H9 (cell line): ENCODE measurements at regions not wholly inside any gene's neighbourhood (a gene's known extent, or its start where the extent isn't known, plus 50 kb on each side); places are given as distances from the start of the nearest gene placed in this dataset.

ENCODE experiments used
- DNase-seq: peaks from one replicate; pipeline ENCODE4 v3.0.0-alpha.2; 2017
- H2AFZ ChIP-seq: one replicate; pipeline ENCODE4 v1.6.1; 2013; ENCODE audit warnings: mild to moderate bottlenecking, low read length, control low read depth, moderate library complexity
- H2AK5ac ChIP-seq: 2 replicates; pipeline ENCODE4 v1.6.1; 2013; ENCODE audit warnings: low read length, control low read depth, mixed read lengths; ENCODE audit not compliant: insufficient read length
- H2BK120ac ChIP-seq: one replicate; pipeline ENCODE4 v1.6.1; 2013; ENCODE audit warnings: low read depth, mild to moderate bottlenecking, low read length, control low read depth, inconsistent platforms; ENCODE audit not compliant: poor library complexity, severe bottlenecking
- H2BK12ac ChIP-seq: 2 replicates; pipeline ENCODE4 v1.6.1; 2013; ENCODE audit warnings: low read length, control low read depth, mixed read lengths, low read depth; ENCODE audit not compliant: insufficient read length
- H2BK15ac ChIP-seq: 2 replicates; pipeline ENCODE4 v1.6.1; 2013; ENCODE audit warnings: low read depth, low read length, control low read depth
- H2BK20ac ChIP-seq: one replicate; pipeline ENCODE4 v1.6.1; 2013; ENCODE audit warnings: low read depth, mild to moderate bottlenecking, low read length, control low read depth, inconsistent platforms; ENCODE audit not compliant: poor library complexity, severe bottlenecking
- H2BK5ac ChIP-seq: 2 replicates; pipeline ENCODE4 v1.6.1; 2013; ENCODE audit warnings: low read length, control low read depth, mixed read lengths; ENCODE audit not compliant: insufficient read length
- H3K14ac ChIP-seq: 2 replicates; pipeline ENCODE4 v1.6.1; 2013; ENCODE audit warnings: low read length, control low read depth; ENCODE audit not compliant: insufficient read depth
- H3K18ac ChIP-seq: 2 replicates; pipeline ENCODE4 v1.6.1; 2013; ENCODE audit warnings: low read depth, mild to moderate bottlenecking, mixed read lengths, low read length, control low read depth; ENCODE audit not compliant: insufficient read length
- H3K23ac ChIP-seq: 2 replicates; pipeline ENCODE4 v1.6.1; 2013; ENCODE audit warnings: low read length, control low read depth, mixed read lengths, low read depth; ENCODE audit not compliant: insufficient read length
- H3K23me2 ChIP-seq: 2 replicates; pipeline ENCODE4 v1.6.1; 2013; ENCODE audit warnings: low read depth, mild to moderate bottlenecking, mixed read lengths, low read length, control low read depth; ENCODE audit not compliant: insufficient read length, poor library complexity, severe bottlenecking
- H3K27ac ChIP-seq: 2 replicates; pipeline ENCODE4 v1.5.1; 2013; ENCODE audit warnings: low read length, control low read depth, mixed read lengths, low read depth; ENCODE audit not compliant: insufficient read length
- H3K27me3 ChIP-seq: 2 replicates; pipeline ENCODE4 v1.6.1; 2013; ENCODE audit warnings: low read length, control low read depth, inconsistent platforms; ENCODE audit not compliant: insufficient read depth
- H3K4ac ChIP-seq: 2 replicates; pipeline ENCODE4 v1.6.1; 2013; ENCODE audit warnings: low read depth, mild to moderate bottlenecking, control low read depth, inconsistent platforms, low read length, moderate library complexity
- H3K4me1 ChIP-seq: 2 replicates; pipeline ENCODE4 v1.6.1; 2013; ENCODE audit warnings: low read length, control low read depth, inconsistent platforms; ENCODE audit not compliant: insufficient read depth
- H3K4me2 ChIP-seq: 2 replicates; pipeline ENCODE4 v1.6.1; 2013; ENCODE audit warnings: low read length, control low read depth, mixed read lengths; ENCODE audit not compliant: insufficient read length, insufficient read depth
- H3K56ac ChIP-seq: 2 replicates; pipeline ENCODE4 v1.6.1; 2013; ENCODE audit warnings: low read depth, mild to moderate bottlenecking, mixed read lengths, low read length, control low read depth; ENCODE audit not compliant: insufficient read length
- H3K79me1 ChIP-seq: 2 replicates; pipeline ENCODE4 v1.6.1; 2013; ENCODE audit warnings: low read depth, mild to moderate bottlenecking, moderate library complexity, low read length, control low read depth, inconsistent platforms; ENCODE audit not compliant: insufficient read depth, poor library complexity, severe bottlenecking
- H3K79me2 ChIP-seq: 2 replicates; pipeline ENCODE4 v1.6.1; 2013; ENCODE audit warnings: low read length, control low read depth, inconsistent platforms; ENCODE audit not compliant: insufficient read depth
- H3K9ac ChIP-seq: 2 replicates; pipeline ENCODE4 v1.6.1; 2013; ENCODE audit warnings: low read length, control low read depth, mixed read lengths; ENCODE audit not compliant: insufficient read length; ENCODE audit errors: extremely low read depth
- H3K9me3 ChIP-seq: one replicate; pipeline ENCODE4 v1.6.1; 2013; ENCODE audit warnings: low read depth, low read length, inconsistent platforms; ENCODE audit not compliant: control insufficient read depth
- H3T11ph ChIP-seq: one replicate; pipeline ENCODE4 v1.6.1; 2013; ENCODE audit warnings: mild to moderate bottlenecking, low read length, control low read depth, inconsistent platforms
- H4K20me1 ChIP-seq: one replicate; pipeline ENCODE4 v1.6.1; 2013; ENCODE audit not compliant: control insufficient read depth, insufficient read length, insufficient read depth
- H4K5ac ChIP-seq: 2 replicates; pipeline ENCODE4 v1.6.1; 2013; ENCODE audit warnings: low read depth, mild to moderate bottlenecking, mixed read lengths, low read length, control low read depth; ENCODE audit not compliant: insufficient read length
- H4K8ac ChIP-seq: replicated peaks from 2 replicates; pipeline ENCODE4 v1.6.1; 2013; ENCODE audit warnings: low read length, control low read depth, mixed read lengths, low read depth; ENCODE audit not compliant: insufficient read length
- H4K91ac ChIP-seq: 2 replicates; pipeline ENCODE4 v1.6.1; 2013; ENCODE audit warnings: low read depth, mild to moderate bottlenecking, moderate library complexity, mixed read lengths, low read length, control low read depth; ENCODE audit not compliant: insufficient read length
- H3K27ac Mint-ChIP-seq, 3 experiments: 2 replicates in 2 of 3; 3 replicates in 1 of 3; pipeline ENCODE4 v1.8.0; 2020 to 2021; ENCODE audit warnings: mixed read lengths in 3 of 3, mild to moderate bottlenecking in 1 of 3, moderate library complexity in 1 of 3
- H3K27me3 Mint-ChIP-seq: 2 replicates; pipeline ENCODE4 v1.8.0; 2021; ENCODE audit warnings: low read depth, mild to moderate bottlenecking, moderate library complexity, mixed read lengths
- H3K36me3 Mint-ChIP-seq, 3 experiments: 2 replicates in 2 of 3; 3 replicates in 1 of 3; pipeline ENCODE4 v1.8.0; 2020 to 2021; ENCODE audit warnings: low read depth in 3 of 3, mixed read lengths in 3 of 3; ENCODE audit not compliant: insufficient read depth in 1 of 3
- H3K4me1 Mint-ChIP-seq, 2 experiments: 2 replicates each; pipeline ENCODE4 v1.8.0; 2020; ENCODE audit warnings: mixed read lengths in 2 of 2
- H3K4me3 Mint-ChIP-seq, 2 experiments: 2 replicates in 1 of 2; 3 replicates in 1 of 2; pipeline ENCODE4 v1.8.0; 2020 to 2021; ENCODE audit warnings: mild to moderate bottlenecking in 2 of 2, mixed read lengths in 2 of 2, moderate library complexity in 1 of 2
- H3K9me3 Mint-ChIP-seq, 2 experiments: 2 replicates in 1 of 2; 3 replicates in 1 of 2; pipeline ENCODE4 v1.8.0; 2020; ENCODE audit warnings: mild to moderate bottlenecking in 2 of 2, mixed read lengths in 2 of 2, moderate library complexity in 1 of 2
- CTCF ChIP-seq: fragments of 200-600 bp; sonication (generic); conservative IDR thresholded peaks from 3 replicates; pipeline ENCODE4 v1.8.0; 2021; ENCODE audit warnings: antibody characterized with exemption, mild to moderate bottlenecking
- WGBS: extraction: QIAGEN DNeasy Blood & Tissue Kit; methylation state at CpG from one replicate; pipeline ENCODE4 v1.1.7; 2013; ENCODE audit warnings: missing lambda C conversion rate, low lambda C conversion rate, mixed read lengths; ENCODE audit not compliant: insufficient read length; ENCODE audit errors: extremely low coverage; 5-methylcytosine and 5-hydroxymethylcytosine counted together

GRCh38 chr6:19028201-19028600 is 641.1 kb downstream of the RNF144B start:
- Mint-ChIP-seq H3K27me3 (no peaks in the 10 kb centered on the region), H3K27ac (no peak overlapping the region), H3K9me3 (peaks cover 0 to 3% of the 10 kb centered on the region in 2 experiments; a peak in 1 of 5 replicates), H3K4me3 (no peak overlapping the region), H3K36me3 (no peaks in the 10 kb centered on the region), H3K4me1 (peaks cover 9 to 10% of the 10 kb centered on the region in 2 experiments)
- Histone ChIP-seq H4K91ac (no peak overlapping the region), H3K79me2 (no peaks in the 10 kb centered on the region), H2BK5ac (no peak overlapping the region), H3K27ac (no peak overlapping the region), H3K27me3 (no peaks in the 10 kb centered on the region), H3K4me1 (no peaks in the 10 kb centered on the region), H3K18ac (no peak overlapping the region), H3K23me2 (no peaks in the 10 kb centered on the region), H3K9me3 (no peaks in the 10 kb centered on the region), H2AK5ac (no peak overlapping the region), H3K79me1 (no peaks in the 10 kb centered on the region), H2BK15ac (no peak overlapping the region), H3T11ph (no peak overlapping the region), H4K8ac (no peak overlapping the region), H4K5ac (no peak overlapping the region), H3K4ac (no peak overlapping the region), H3K23ac (no peak overlapping the region), H3K9ac (no peak overlapping the region), H4K20me1 (no peaks in the 10 kb centered on the region), H2AFZ (no peak overlapping the region), H3K14ac (no peak overlapping the region), H2BK120ac (no peak overlapping the region), H2BK12ac (no peak overlapping the region), H3K56ac (no peak overlapping the region), H2BK20ac (no peak overlapping the region), H3K4me2 (no peak overlapping the region)
- DNase-seq, result no peak
- TF ChIP-seq CTCF, result no peak
- no CpG with 5 or more reads among the region's 3 CpGs for WGBS
